ENCODE measurements at regions not wholly inside any gene's neighbourhood (a gene's known extent, or its start where the extent isn't known, plus 50 kb on each side); places are given as distances from the start of the nearest gene placed in this dataset.

DNA sequence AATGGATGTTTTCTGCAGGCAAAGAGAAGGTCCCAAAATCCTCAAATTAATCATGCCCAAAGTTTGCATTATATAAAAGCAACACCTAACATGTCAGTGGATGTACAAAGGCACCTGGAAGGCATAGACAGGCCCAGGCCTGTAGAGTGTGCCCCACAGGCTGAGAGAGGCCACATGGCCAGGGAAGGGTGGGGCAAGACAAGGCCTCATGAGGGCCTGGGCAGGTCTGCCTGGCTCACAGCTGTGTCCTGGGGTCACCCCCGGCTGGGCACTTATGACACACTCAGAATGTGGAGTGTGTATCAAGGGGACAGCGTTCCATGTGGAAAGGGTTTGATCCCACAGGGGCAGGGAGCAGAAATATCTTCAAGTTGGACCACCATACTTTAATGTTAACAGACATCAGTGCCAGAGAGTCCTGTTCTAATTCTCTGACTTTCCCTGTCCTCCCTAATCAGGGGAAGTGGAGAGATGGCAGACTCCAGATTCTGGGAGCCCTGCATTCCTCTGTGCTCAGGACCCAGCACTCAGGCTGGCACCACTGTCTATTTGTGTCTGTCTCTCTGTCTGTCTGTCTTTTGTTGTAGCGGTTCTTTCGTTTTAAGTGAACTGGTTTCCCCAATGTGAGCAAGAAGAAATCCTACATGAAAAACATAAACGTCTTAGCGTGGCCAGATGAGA, 178.3 kb upstream of the FOXA2 start:
- no peaks in the 10 kb centered on the region for H3K9me3 ChIP-seq (ENCODE audit: control insufficient read depth, insufficient read depth, low read depth, low read length)
- H3K4me1 ChIP-seq (ENCODE audit: control insufficient read depth, extremely low read depth, insufficient read depth, low read length), result no peaks in the 10 kb centered on the region
- no peaks in the 10 kb centered on the region for H3K36me3 ChIP-seq (ENCODE audit: control insufficient read depth, insufficient read depth, low read length)
- H3K79me2 ChIP-seq (ENCODE audit: control insufficient read depth, insufficient read depth, low read length), result no peaks in the 10 kb centered on the region
- no peak overlapping the region for H2AFZ ChIP-seq (ENCODE audit: low read length)
- no peak overlapping the region for H3K4me3 ChIP-seq (replicated peaks in 1 of 4; ENCODE audit: control extremely low read depth in 1 of 4, insufficient read depth in 1 of 4, low read depth in 3 of 4, low read length in 4 of 4)
- H3K9ac ChIP-seq (ENCODE audit: insufficient read depth, low read length), result no peak overlapping the region
- TF ChIP-seq, protein P1, sequence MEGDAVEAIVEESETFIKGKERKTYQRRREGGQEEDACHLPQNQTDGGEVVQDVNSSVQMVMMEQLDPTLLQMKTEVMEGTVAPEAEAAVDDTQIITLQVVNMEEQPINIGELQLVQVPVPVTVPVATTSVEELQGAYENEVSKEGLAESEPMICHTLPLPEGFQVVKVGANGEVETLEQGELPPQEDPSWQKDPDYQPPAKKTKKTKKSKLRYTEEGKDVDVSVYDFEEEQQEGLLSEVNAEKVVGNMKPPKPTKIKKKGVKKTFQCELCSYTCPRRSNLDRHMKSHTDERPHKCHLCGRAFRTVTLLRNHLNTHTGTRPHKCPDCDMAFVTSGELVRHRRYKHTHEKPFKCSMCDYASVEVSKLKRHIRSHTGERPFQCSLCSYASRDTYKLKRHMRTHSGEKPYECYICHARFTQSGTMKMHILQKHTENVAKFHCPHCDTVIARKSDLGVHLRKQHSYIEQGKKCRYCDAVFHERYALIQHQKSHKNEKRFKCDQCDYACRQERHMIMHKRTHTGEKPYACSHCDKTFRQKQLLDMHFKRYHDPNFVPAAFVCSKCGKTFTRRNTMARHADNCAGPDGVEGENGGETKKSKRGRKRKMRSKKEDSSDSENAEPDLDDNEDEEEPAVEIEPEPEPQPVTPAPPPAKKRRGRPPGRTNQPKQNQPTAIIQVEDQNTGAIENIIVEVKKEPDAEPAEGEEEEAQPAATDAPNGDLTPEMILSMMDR (conservative IDR thresholded peaks at IDR 0.05 in 1 of 2, IDR thresholded peaks at IDR 0.05 in 1 of 2; ENCODE audit: low read depth in 1 of 2, low read length in 2 of 2), result no peak
- no peak for TF ChIP-seq EZH2 (IDR thresholded peaks at IDR 0.05; ENCODE audit: low read length, missing control alignments)
- H3K27ac ChIP-seq (ENCODE audit: insufficient read depth, low read length), result no peak overlapping the region
- no peaks in the 10 kb centered on the region for H3K27me3 ChIP-seq (ENCODE audit: control insufficient read depth, insufficient read depth, low read length)
- DNase-seq (ENCODE audit: low read depth in 2 of 2), result no peak
- H4K20me1 ChIP-seq (ENCODE audit: control insufficient read depth, extremely low read depth, insufficient read depth, low read length), result no peaks in the 10 kb centered on the region
- no peak overlapping the region for H3K4me2 ChIP-seq (ENCODE audit: extremely low read depth, insufficient read depth, low read length)

DNA sequence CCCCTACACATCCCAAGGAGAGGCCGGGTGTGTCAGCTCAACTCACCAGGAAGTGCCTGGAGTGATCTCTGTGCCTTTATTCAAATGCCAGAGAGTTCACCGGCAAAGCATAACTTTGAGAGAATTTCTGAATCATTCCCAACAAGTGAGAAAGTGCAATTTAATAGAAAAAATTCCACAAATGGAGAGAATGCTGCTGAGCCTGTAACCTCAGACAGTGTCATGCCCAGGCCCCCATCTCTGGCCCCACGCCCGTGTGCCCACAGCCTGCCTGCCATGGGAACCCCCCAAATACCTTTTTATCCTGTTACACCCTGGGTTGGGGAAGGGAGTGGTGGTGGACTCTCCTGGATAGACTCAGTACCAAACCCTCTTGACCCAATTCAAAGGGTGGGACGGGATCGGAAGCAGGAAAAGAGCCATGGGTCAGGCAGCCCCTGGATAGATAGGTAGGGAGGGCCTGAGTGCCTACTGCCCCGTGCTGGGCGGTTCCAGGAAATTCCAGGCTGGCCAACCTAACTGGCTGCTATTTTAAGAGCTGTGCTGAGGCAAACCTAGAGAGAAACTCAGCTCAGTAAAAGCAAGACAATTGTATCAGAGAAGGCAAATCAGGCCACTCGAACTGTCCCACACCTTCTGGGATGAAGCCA, 179.0 kb upstream of the FOXA2 start:
- no peak overlapping the region for H3K9ac ChIP-seq (ENCODE audit: insufficient read depth, low read length)
- no peak overlapping the region for H3K4me3 ChIP-seq (replicated peaks in 1 of 4; ENCODE audit: control extremely low read depth in 1 of 4, insufficient read depth in 1 of 4, low read depth in 3 of 4, low read length in 4 of 4)
- no peaks in the 10 kb centered on the region for H3K27me3 ChIP-seq (ENCODE audit: control insufficient read depth, insufficient read depth, low read length)
- no peaks in the 10 kb centered on the region for H3K79me2 ChIP-seq (ENCODE audit: control insufficient read depth, insufficient read depth, low read length)
- H2AFZ ChIP-seq (ENCODE audit: low read length), result no peak overlapping the region
- H3K27ac ChIP-seq (ENCODE audit: insufficient read depth, low read length), result no peak overlapping the region
- no peaks in the 10 kb centered on the region for H3K36me3 ChIP-seq (ENCODE audit: control insufficient read depth, insufficient read depth, low read length)
- no peak for DNase-seq (ENCODE audit: low read depth in 2 of 2)
- H3K4me1 ChIP-seq (ENCODE audit: control insufficient read depth, extremely low read depth, insufficient read depth, low read length), result no peaks in the 10 kb centered on the region
- TF ChIP-seq, protein P1 (conservative IDR thresholded peaks at IDR 0.05 in 1 of 2, IDR thresholded peaks at IDR 0.05 in 1 of 2; ENCODE audit: low read depth in 1 of 2, low read length in 2 of 2), result no peak
- no peak for TF ChIP-seq EZH2 (IDR thresholded peaks at IDR 0.05; ENCODE audit: low read length, missing control alignments)
- no peaks in the 10 kb centered on the region for H3K9me3 ChIP-seq (ENCODE audit: control insufficient read depth, insufficient read depth, low read depth, low read length)
- no peaks in the 10 kb centered on the region for H4K20me1 ChIP-seq (ENCODE audit: control insufficient read depth, extremely low read depth, insufficient read depth, low read length)
- no peak overlapping the region for H3K4me2 ChIP-seq (ENCODE audit: extremely low read depth, insufficient read depth, low read length)

DNA sequence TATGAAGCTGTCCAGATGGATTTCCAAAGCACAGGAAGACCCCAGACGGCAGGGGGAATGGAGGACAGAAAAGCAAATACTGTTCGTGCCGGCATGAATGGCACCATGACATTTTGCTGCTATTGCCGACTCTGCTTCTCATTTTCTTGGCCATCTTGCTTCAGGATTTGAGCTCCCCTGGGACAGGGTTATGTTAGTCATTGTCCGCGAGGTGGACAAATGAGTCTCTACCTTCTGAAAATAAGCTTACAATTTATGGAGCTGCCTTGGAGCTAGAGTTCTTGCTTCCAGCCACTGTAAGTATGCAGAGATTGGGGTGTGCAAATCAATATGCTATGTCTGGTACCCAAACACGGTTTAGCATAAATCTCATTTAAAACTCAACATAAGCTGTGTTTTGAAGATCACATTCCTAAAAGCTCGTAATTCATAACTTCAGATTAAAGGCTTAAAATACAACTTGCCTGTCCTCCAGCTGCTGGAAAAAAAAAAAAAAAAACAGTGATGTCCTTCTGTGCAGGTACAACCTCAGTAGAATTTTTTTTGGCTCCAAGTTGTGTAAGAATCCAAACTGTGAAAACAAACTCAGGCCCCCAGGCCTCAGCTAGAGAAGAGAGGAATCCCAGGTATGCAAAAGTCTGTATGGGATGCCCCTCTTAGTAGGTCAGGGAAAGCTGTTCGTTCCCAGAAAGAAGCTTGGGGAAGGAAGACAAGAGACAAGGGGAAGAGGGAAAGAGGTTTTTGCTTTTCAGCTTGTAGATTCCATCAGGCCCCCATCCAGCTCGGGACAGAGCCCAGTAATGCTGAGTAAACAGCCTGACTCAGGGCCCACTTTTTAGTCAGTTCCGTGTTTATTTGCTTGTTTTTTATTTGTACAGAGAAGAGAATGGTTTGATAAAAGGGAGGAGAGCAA, 184.2 kb upstream of the FOXA2 start:
- H4K20me1 ChIP-seq (ENCODE audit: control insufficient read depth, extremely low read depth, insufficient read depth, low read length), result no peaks in the 10 kb centered on the region
- no peaks in the 10 kb centered on the region for H3K27me3 ChIP-seq (ENCODE audit: control insufficient read depth, insufficient read depth, low read length)
- TF ChIP-seq EZH2 (IDR thresholded peaks at IDR 0.05; ENCODE audit: low read length, missing control alignments), result no peak
- TF ChIP-seq, protein P1 (conservative IDR thresholded peaks at IDR 0.05 in 1 of 2, IDR thresholded peaks at IDR 0.05 in 1 of 2; ENCODE audit: low read depth in 1 of 2, low read length in 2 of 2), result no peak
- no peaks in the 10 kb centered on the region for H3K9me3 ChIP-seq (ENCODE audit: control insufficient read depth, insufficient read depth, low read depth, low read length)
- no peaks in the 10 kb centered on the region for H3K79me2 ChIP-seq (ENCODE audit: control insufficient read depth, insufficient read depth, low read length)
- no peak overlapping the region for H3K4me3 ChIP-seq (replicated peaks in 1 of 4; ENCODE audit: control extremely low read depth in 1 of 4, insufficient read depth in 1 of 4, low read depth in 3 of 4, low read length in 4 of 4)
- no peak overlapping the region for H3K4me2 ChIP-seq (ENCODE audit: extremely low read depth, insufficient read depth, low read length)
- no peak overlapping the region for H3K27ac ChIP-seq (ENCODE audit: insufficient read depth, low read length)
- H3K9ac ChIP-seq (ENCODE audit: insufficient read depth, low read length), result no peak overlapping the region
- H3K36me3 ChIP-seq (ENCODE audit: control insufficient read depth, insufficient read depth, low read length), result no peaks in the 10 kb centered on the region
- H2AFZ ChIP-seq (ENCODE audit: low read length), result no peak overlapping the region
- no peak for DNase-seq (ENCODE audit: low read depth in 2 of 2)
- no peaks in the 10 kb centered on the region for H3K4me1 ChIP-seq (ENCODE audit: control insufficient read depth, extremely low read depth, insufficient read depth, low read length)
